GM12878 (cell line): ENCODE measurements at regions not wholly inside any gene's neighbourhood (a gene's known extent, or its start where the extent isn't known, plus 50 kb on each side); places are given as distances from the start of the nearest gene placed in this dataset.

ENCODE experiments used
- ATAC-seq: fragments of 200-7000 bp; cut with Tn5 transposase; 3 replicates; pipeline ENCODE4 v1.9.1; 2020; ENCODE audit warnings: mild to moderate bottlenecking, moderate library complexity
- BruUV-seq: library from RNA; stranded (reverse); fragments of 400-500 nt; replicated peaks from 2 replicates; lab custom pipeline; 2021; lab: Mats Ljungman, UMichigan
- CTCF ChIA-PET: fragments of 300-600 bp; sonication (Branson Sonifier 250); formaldehyde crosslinking; extraction: SDS; loops from one replicate; lab custom pipeline; 2021; ENCODE audit warnings: inconsistent platforms; lab: Yijun Ruan, JAX
- POLR2A ChIA-PET: fragments of 350-600 bp; formaldehyde crosslinking; extraction: SDS; loops from one replicate; lab custom pipeline; 2021; ENCODE audit warnings: inconsistent platforms; lab: Charles Lee
- RAD21 ChIA-PET: fragments of 300-600 bp; sonication (Branson Sonifier 250); formaldehyde crosslinking; loops from one replicate; lab custom pipeline; 2023; ENCODE audit warnings: antibody characterized with exemption; ENCODE audit not compliant: unreplicated experiment; lab: Charles Lee
- SMC1A ChIA-PET: fragments of 300-600 bp; sonication (Branson Sonifier 250); formaldehyde crosslinking; loops from one replicate; lab custom pipeline; 2023; ENCODE audit not compliant: unreplicated experiment, uncharacterized antibody; lab: Charles Lee
- DNase-seq: peaks from one replicate; pipeline ENCODE4 v3.0.0-alpha.2; 2011; ENCODE audit warnings: low read depth, low spot score
- FAIRE-seq: peaks from 3 replicates; lab custom pipeline; 2011; peaks lifted over from hg19 to GRCh38; lab: Jason Lieb, UNC
- H2AFZ ChIP-seq: 2 replicates; pipeline ENCODE4 v1.6.0; 2011; ENCODE audit warnings: low read depth, low read length, control low read depth; ENCODE audit not compliant: control insufficient read depth
- H3K27ac ChIP-seq: 2 replicates; pipeline ENCODE4 v1.5.1; 2011; ENCODE audit warnings: control low read depth; ENCODE audit not compliant: control insufficient read depth, insufficient read depth
- H3K27me3 ChIP-seq, 2 experiments: replicated peaks in 1 of 2; 2 replicates each; pipeline versions ENCODE4 v1.6.0 to v1.6.1; 2011; ENCODE audit warnings: low read length in 1 of 2; ENCODE audit not compliant: control insufficient read depth in 2 of 2, insufficient read depth in 2 of 2
- H3K36me3 ChIP-seq, 2 experiments: 2 replicates each; pipeline ENCODE4 v1.5.1; 2011; ENCODE audit warnings: low read length in 1 of 2; ENCODE audit not compliant: control insufficient read depth in 2 of 2, insufficient read depth in 2 of 2
- H3K4me1 ChIP-seq: 2 replicates; pipeline ENCODE4 v1.6.1; 2011; ENCODE audit warnings: mild to moderate bottlenecking, low read length, moderate library complexity, mixed read lengths; ENCODE audit not compliant: control insufficient read depth, insufficient read depth
- H3K4me2 ChIP-seq: 2 replicates; pipeline ENCODE4 v1.6.0; 2011; ENCODE audit warnings: control low read depth; ENCODE audit not compliant: control insufficient read depth, insufficient read depth
- H3K4me3 ChIP-seq: fragments of 200-600 bp; sonication (generic); 2 replicates; pipeline ENCODE4 v1.5.1; 2016
- H3K79me2 ChIP-seq: 2 replicates; pipeline ENCODE4 v1.6.0; 2011; ENCODE audit warnings: low read length; ENCODE audit not compliant: control insufficient read depth, insufficient read depth
- H3K9ac ChIP-seq: 2 replicates; pipeline ENCODE4 v1.8.0; 2011; ENCODE audit warnings: low read length, control low read depth, mixed read lengths; ENCODE audit not compliant: control insufficient read depth, insufficient read depth
- H3K9me3 ChIP-seq: replicated peaks from 3 replicates; pipeline ENCODE4 v1.5.1; 2011; ENCODE audit warnings: mild to moderate bottlenecking, low read length; ENCODE audit not compliant: control insufficient read depth, insufficient read depth
- H4K20me1 ChIP-seq: 2 replicates; pipeline ENCODE4 v1.6.0; 2011; ENCODE audit not compliant: control insufficient read depth, insufficient read depth
- ATF7 ChIP-seq: fragments of 450-650 bp; IDR thresholded peaks from 2 replicates; pipeline ENCODE4 v1.6.1; 2016; ENCODE audit warnings: low read depth, mild to moderate bottlenecking
- CREB1 ChIP-seq: IDR thresholded peaks from 2 replicates; pipeline ENCODE4 v1.6.1; 2012; ENCODE audit warnings: low read depth, mild to moderate bottlenecking, inconsistent platforms
- EZH2 ChIP-seq: IDR thresholded peaks from 2 replicates; pipeline ENCODE4 v1.6.1; 2012; ENCODE audit warnings: low read depth, mild to moderate bottlenecking, control low read depth, inconsistent platforms, low read length, borderline replicate concordance; ENCODE audit not compliant: control insufficient read depth
- FOXM1 ChIP-seq: IDR thresholded peaks from 2 replicates; pipeline ENCODE4 v1.6.1; 2012; ENCODE audit warnings: low read depth, mild to moderate bottlenecking, inconsistent platforms, low read length, moderate library complexity
- KLF5 ChIP-seq: fragments of 450-650 bp; IDR thresholded peaks from 2 replicates; pipeline ENCODE4 v1.6.1; 2014; ENCODE audit warnings: mild to moderate bottlenecking; ENCODE audit not compliant: partially characterized antibody
- POU2F2 ChIP-seq: IDR thresholded peaks from 3 replicates; pipeline ENCODE4 v1.6.1; 2011; ENCODE audit warnings: low read depth, mild to moderate bottlenecking, low read length, borderline replicate concordance
- RAD51 ChIP-seq: fragments of 450-650 bp; IDR thresholded peaks from 2 replicates; pipeline ENCODE4 v1.6.1; 2016; ENCODE audit warnings: moderate library complexity, mild to moderate bottlenecking, inconsistent platforms
- RCOR1 ChIP-seq: conservative IDR thresholded peaks from 2 replicates; pipeline ENCODE4 v1.6.1; 2012; ENCODE audit warnings: low read depth, low read length, improper control_type of control experiment
- SIN3A ChIP-seq: IDR thresholded peaks from 2 replicates; pipeline ENCODE4 v1.6.1; 2012; ENCODE audit warnings: low read depth, low read length, improper control_type of control experiment
- SIX5 ChIP-seq: IDR thresholded peaks from 2 replicates; pipeline ENCODE4 v1.6.1; 2011; ENCODE audit warnings: mild to moderate bottlenecking, low read depth, low read length, moderate library complexity; ENCODE audit not compliant: severe bottlenecking
- SPI1 ChIP-seq: IDR thresholded peaks from 2 replicates; pipeline ENCODE4 v1.6.1; 2011; ENCODE audit warnings: low read depth, mild to moderate bottlenecking, low read length, moderate library complexity, borderline replicate concordance; ENCODE audit not compliant: insufficient read depth
- ZSCAN29 ChIP-seq: fragments of 450-650 bp; IDR thresholded peaks from 2 replicates; pipeline ENCODE4 v1.6.1; 2017; ENCODE audit warnings: mild to moderate bottlenecking, moderate library complexity
- WGBS: methylation state at CpG from one replicate; pipeline ENCODE4 v1.1.6; 2016; ENCODE audit warnings: low lambda C conversion rate; ENCODE audit not compliant: insufficient replicate concordance, insufficient coverage; ENCODE audit errors: missing lambda C conversion rate; 5-methylcytosine and 5-hydroxymethylcytosine counted together
- in situ Hi-C: fragments of 300-500 bp; cut with MboI; formaldehyde crosslinking; loops from 9 replicates; pipeline ENCODE4 v1.14.3; 2018; ENCODE audit warnings: mixed read lengths
- intact Hi-C: fragments of 100-400 bp; cut with micrococcal nuclease; formaldehyde crosslinking; loops from one replicate; pipeline ENCODE4 v1.14.2; 2022; ENCODE audit not compliant: unreplicated experiment
- TF ChIP-seq, protein P1 (sequence below): fragments of 450-650 bp; IDR thresholded peaks from 2 replicates; pipeline ENCODE4 v1.6.1; 2016; ENCODE audit warnings: mild to moderate bottlenecking, moderate library complexity, borderline replicate concordance
- TF ChIP-seq, protein P2 (sequence below): fragments of 150-350 bp; IDR thresholded peaks from 2 replicates; pipeline ENCODE4 v1.6.1; 2016; ENCODE audit warnings: low read depth, low read length

DNA sequence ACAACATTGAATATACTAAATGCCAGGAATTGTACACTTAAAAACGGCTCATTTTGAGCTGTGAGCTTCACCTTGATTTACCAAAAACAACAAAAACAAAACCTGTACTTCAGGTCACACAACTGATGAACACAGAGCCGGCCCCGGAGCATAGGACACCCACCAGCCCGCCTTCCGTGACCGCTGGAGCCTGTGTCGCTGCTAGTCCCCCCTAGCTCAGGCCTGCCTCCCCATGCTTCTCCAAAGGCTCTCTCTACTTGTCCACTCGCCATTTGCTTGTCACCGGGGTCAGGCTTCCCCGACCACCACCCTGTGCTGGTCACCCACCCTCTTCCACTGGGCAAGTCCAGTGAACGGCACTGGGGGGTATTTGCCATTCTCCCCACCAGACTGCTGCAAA, 113.8 kb upstream of the TNRC6C start:
- RAD21 ChIA-PET = interaction anchor here (1.0 to 3.5 kb wide), 9 partner anchors 11 to 176 kb away, joined by 3 to 27 read pairs (median 5); partner anchors contain the start of gene TNRC6C
- Histone ChIP-seq H2AFZ (no peak overlapping the region), H3K4me2 (no peak overlapping the region), H4K20me1 (no peaks in the 10 kb centered on the region; the same call in 1 of the 2 replicates), H3K27ac (no peak overlapping the region), H3K27me3 (no peaks in the 10 kb centered on the region), H3K4me3 (no peak overlapping the region), H3K79me2 (no peaks in the 10 kb centered on the region), H3K9me3 (no peaks in the 10 kb centered on the region; the same call in 2 of the 3 replicates), H3K9ac (no peak overlapping the region), H3K4me1 (peaks cover 14% of the 10 kb centered on the region), H3K36me3 (no peaks in the 10 kb centered on the region)
- DNase-seq (no peak), FAIRE-seq (no peak), ATAC-seq (no peak)
- SMC1A ChIA-PET = interaction anchor here (0.8 to 3.5 kb wide), 12 partner anchors 11 to 176 kb away, joined by 3 to 22 read pairs (median 4); partner anchors contain the start of gene TNRC6C
- WGBS = 74% methylated on average over 11 of the region's 11 CpGs
- in situ Hi-C loops (no loop called here), intact Hi-C loops (no loop called here)
- no TSS peak for BruUV-seq
- CTCF ChIA-PET = interaction anchor here (1.4 to 1.5 kb wide), 3 partner anchors 11 to 175 kb away, joined by 4 to 5 read pairs (median 4); no protein-coding TSS in a partner anchor
- POLR2A ChIA-PET = interaction anchor here (0.5 to 2.5 kb wide), 5 partner anchors 11 to 456 kb away, joined by 3 to 18 read pairs (median 12); partner anchors contain the start of gene TNRC6C
- no peak for TF ChIP-seq RCOR1
- no peak for TF ChIP-seq KLF5
- TF ChIP-seq, protein P1, sequence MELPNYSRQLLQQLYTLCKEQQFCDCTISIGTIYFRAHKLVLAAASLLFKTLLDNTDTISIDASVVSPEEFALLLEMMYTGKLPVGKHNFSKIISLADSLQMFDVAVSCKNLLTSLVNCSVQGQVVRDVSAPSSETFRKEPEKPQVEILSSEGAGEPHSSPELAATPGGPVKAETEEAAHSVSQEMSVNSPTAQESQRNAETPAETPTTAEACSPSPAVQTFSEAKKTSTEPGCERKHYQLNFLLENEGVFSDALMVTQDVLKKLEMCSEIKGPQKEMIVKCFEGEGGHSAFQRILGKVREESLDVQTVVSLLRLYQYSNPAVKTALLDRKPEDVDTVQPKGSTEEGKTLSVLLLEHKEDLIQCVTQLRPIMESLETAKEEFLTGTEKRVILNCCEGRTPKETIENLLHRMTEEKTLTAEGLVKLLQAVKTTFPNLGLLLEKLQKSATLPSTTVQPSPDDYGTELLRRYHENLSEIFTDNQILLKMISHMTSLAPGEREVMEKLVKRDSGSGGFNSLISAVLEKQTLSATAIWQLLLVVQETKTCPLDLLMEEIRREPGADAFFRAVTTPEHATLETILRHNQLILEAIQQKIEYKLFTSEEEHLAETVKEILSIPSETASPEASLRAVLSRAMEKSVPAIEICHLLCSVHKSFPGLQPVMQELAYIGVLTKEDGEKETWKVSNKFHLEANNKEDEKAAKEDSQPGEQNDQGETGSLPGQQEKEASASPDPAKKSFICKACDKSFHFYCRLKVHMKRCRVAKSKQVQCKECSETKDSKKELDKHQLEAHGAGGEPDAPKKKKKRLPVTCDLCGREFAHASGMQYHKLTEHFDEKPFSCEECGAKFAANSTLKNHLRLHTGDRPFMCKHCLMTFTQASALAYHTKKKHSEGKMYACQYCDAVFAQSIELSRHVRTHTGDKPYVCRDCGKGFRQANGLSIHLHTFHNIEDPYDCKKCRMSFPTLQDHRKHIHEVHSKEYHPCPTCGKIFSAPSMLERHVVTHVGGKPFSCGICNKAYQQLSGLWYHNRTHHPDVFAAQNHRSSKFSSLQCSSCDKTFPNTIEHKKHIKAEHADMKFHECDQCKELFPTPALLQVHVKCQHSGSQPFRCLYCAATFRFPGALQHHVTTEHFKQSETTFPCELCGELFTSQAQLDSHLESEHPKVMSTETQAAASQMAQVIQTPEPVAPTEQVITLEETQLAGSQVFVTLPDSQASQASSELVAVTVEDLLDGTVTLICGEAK = no peak
- no peak for TF ChIP-seq FOXM1
- no peak for TF ChIP-seq RAD51
- no peak for TF ChIP-seq SIX5
- TF ChIP-seq POU2F2 = no peak
- TF ChIP-seq ATF7 = no peak
- TF ChIP-seq, protein P2, sequence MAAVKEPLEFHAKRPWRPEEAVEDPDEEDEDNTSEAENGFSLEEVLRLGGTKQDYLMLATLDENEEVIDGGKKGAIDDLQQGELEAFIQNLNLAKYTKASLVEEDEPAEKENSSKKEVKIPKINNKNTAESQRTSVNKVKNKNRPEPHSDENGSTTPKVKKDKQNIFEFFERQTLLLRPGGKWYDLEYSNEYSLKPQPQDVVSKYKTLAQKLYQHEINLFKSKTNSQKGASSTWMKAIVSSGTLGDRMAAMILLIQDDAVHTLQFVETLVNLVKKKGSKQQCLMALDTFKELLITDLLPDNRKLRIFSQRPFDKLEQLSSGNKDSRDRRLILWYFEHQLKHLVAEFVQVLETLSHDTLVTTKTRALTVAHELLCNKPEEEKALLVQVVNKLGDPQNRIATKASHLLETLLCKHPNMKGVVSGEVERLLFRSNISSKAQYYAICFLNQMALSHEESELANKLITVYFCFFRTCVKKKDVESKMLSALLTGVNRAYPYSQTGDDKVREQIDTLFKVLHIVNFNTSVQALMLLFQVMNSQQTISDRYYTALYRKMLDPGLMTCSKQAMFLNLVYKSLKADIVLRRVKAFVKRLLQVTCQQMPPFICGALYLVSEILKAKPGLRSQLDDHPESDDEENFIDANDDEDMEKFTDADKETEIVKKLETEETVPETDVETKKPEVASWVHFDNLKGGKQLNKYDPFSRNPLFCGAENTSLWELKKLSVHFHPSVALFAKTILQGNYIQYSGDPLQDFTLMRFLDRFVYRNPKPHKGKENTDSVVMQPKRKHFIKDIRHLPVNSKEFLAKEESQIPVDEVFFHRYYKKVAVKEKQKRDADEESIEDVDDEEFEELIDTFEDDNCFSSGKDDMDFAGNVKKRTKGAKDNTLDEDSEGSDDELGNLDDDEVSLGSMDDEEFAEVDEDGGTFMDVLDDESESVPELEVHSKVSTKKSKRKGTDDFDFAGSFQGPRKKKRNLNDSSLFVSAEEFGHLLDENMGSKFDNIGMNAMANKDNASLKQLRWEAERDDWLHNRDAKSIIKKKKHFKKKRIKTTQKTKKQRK = no peak
- TF ChIP-seq SPI1 = no peak
- TF ChIP-seq ZSCAN29 = no peak
- TF ChIP-seq EZH2 = no peak
- no peak for TF ChIP-seq CREB1
- TF ChIP-seq SIN3A = no peak
- TF ChIP-seq, all 136 proteins: peak for 0
